ENCODE measurements at regions not wholly inside any gene's neighbourhood (a gene's known extent, or its start where the extent isn't known, plus 50 kb on each side); places are given as distances from the start of the nearest gene placed in this dataset.
"Not testable (repeated sequence)": the region's sequence is repeated elsewhere in the genome, so short reads cannot be mapped to it uniquely, and the experiment has no call there.

DNA sequence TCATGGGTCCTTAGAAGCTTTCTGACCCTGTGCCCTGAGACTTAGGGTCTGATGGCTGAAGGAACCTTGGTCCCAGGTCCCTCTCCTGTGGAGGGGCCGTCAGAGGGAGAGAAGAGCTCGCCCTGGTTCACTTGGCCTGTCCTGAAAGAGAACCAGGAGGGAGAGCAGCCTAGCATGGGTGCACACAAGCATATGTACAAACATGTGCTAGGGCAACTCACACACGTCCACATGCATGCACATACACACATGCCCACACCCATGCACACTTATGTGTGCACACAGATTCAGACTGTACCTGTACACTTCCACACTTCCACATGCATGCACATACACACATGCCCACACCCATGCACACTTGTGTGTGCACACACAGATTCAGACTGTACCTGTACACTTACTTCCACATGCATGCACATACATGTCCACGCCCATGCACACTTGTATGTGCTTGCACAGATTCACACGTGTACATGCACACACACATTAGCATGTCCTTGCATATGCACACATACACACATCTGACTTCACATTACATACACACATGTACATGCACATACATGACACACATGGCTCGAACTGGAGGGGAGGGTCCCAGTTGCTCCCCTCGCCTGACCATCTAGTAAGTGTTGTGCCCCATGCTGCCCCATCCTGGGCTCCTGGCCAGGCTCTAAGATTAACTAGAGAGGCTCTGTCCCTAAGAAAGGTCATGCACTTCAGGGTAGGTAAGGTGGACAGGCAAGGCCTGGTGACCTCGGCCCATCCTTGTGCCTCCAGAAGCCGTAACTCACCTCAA, 122.0 kb downstream of the METRNL start:
- Histone ChIP-seq H3K36me3 (no peaks in the 10 kb centered on the region), H3K4me1 (peaks cover 54% of the 10 kb centered on the region), H3K27me3 (ENCODE audit: low read depth) (no peaks in the 10 kb centered on the region), H3K9me3 (no peaks in the 10 kb centered on the region), H3K27ac (peak overlapping the region; percentile 91), H3K4me3 (no peak overlapping the region)
- intact Hi-C loops (cut with DNase I): no loop called here
- TF ChIP-seq, protein P1, sequence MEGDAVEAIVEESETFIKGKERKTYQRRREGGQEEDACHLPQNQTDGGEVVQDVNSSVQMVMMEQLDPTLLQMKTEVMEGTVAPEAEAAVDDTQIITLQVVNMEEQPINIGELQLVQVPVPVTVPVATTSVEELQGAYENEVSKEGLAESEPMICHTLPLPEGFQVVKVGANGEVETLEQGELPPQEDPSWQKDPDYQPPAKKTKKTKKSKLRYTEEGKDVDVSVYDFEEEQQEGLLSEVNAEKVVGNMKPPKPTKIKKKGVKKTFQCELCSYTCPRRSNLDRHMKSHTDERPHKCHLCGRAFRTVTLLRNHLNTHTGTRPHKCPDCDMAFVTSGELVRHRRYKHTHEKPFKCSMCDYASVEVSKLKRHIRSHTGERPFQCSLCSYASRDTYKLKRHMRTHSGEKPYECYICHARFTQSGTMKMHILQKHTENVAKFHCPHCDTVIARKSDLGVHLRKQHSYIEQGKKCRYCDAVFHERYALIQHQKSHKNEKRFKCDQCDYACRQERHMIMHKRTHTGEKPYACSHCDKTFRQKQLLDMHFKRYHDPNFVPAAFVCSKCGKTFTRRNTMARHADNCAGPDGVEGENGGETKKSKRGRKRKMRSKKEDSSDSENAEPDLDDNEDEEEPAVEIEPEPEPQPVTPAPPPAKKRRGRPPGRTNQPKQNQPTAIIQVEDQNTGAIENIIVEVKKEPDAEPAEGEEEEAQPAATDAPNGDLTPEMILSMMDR (IDR thresholded peaks at IDR 0.05): no peak
- ATAC-seq: no peak
- peak; percentile 24 for DNase-seq

DNA sequence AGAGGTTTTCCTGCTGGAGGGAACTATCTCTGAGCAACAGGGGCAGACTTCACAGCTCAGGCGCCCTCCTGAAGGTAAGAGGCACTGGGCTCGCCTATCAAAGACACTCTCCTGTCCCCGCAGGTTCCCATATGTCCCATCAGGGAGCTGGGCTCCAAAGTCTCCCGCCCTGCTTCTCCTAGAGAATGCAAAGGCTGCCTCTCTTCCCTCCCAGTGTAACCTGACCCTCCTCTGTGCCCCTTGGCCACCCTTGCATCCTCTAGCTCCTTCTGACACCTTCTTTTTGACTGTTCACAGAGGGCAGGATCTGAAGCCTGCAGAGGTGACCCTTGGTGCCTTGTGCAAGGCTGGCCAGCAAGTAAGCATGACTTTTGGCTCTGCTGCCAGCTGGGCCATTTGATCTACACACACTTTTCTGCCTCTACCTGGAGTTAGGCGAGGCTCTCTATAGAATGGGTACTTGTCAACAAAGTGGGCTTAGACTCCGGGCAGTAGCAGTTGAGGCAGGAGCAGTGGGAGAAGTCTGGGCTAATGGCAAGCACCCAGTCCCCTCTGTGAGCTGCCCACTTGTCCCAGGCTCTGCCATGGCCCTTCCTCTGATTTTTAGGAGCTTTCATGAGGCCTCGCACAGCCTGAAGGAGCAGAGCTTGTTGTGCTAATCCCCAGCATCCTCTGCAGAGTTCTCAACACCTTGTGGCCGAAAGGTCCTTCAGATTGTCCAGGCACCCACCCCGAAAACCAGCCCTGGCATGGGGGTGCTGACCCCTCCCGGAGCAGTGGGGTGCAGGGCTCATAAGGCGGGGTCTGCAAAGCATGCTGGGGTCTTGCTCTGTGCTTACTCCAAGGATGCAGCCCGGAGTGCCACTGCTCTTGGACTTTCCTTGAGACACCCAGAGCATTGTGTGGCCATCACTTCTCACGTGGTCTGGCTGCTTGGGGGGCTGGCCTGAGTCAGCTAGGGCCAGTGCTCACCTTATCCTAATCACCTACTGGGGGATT, 122.9 kb downstream of the METRNL start:
- H3K27me3 ChIP-seq (ENCODE audit: low read depth): no peaks in the 10 kb centered on the region
- DNase-seq: peak; percentile 39
- TF ChIP-seq, protein P1 (IDR thresholded peaks at IDR 0.05): no peak
- peaks cover 50% of the 10 kb centered on the region for H3K4me1 ChIP-seq
- intact Hi-C loops (cut with DNase I): no loop called here
- no peak overlapping the region for H3K4me3 ChIP-seq
- H3K9me3 ChIP-seq: no peaks in the 10 kb centered on the region
- no peaks in the 10 kb centered on the region for H3K36me3 ChIP-seq
- peak overlapping the region; percentile 71 for H3K27ac ChIP-seq
- ATAC-seq: no peak

GRCh38 chr17:83203073-83203471, 123.7 kb downstream of the METRNL start:
- peak overlapping the region; percentile 71 for H3K27ac ChIP-seq

GRCh38 chr17:83203472-83204221, 124.2 kb downstream of the METRNL start:
- TF ChIP-seq, protein P1 (IDR thresholded peaks at IDR 0.05): no peak
- no peak for ATAC-seq

More at GRCh38 chr17:83203073-83203471, 123.7 kb downstream of the METRNL start:
- H3K4me1 ChIP-seq: peaks cover 50% of the 10 kb centered on the region
- no peaks in the 10 kb centered on the region for H3K27me3 ChIP-seq (ENCODE audit: low read depth)
- intact Hi-C loops (cut with DNase I): no loop called here
- no peaks in the 10 kb centered on the region for H3K36me3 ChIP-seq
- H3K4me3 ChIP-seq: no peak overlapping the region
- H3K9me3 ChIP-seq: no peaks in the 10 kb centered on the region
- TF ChIP-seq, protein P1 (IDR thresholded peaks at IDR 0.05): no peak
- DNase-seq (peak; percentile 82), ATAC-seq (peak; percentile 60 to 62)

GRCh38 chr17:83204230-83204725, 124.9 kb downstream of the METRNL start:
- DNase-seq (peak; percentile 10), ATAC-seq (no peak)
- no peaks in the 10 kb centered on the region for H3K27me3 ChIP-seq (ENCODE audit: low read depth)
- intact Hi-C loops (cut with DNase I): no loop called here
- no peaks in the 10 kb centered on the region for H3K9me3 ChIP-seq
- H3K36me3 ChIP-seq: no peaks in the 10 kb centered on the region
- TF ChIP-seq, protein P1 (IDR thresholded peaks at IDR 0.05): no peak
- H3K27ac ChIP-seq: peak overlapping the region; percentile 71
- H3K4me3 ChIP-seq: no peak overlapping the region
- H3K4me1 ChIP-seq: peaks cover 40% of the 10 kb centered on the region

More at GRCh38 chr17:83203472-83204221, 124.2 kb downstream of the METRNL start:
- peak; percentile 48 for DNase-seq
- intact Hi-C loops (cut with DNase I): no loop called here
- H3K9me3 ChIP-seq: no peaks in the 10 kb centered on the region
- no peaks in the 10 kb centered on the region for H3K27me3 ChIP-seq (ENCODE audit: low read depth)
- no peak overlapping the region for H3K4me3 ChIP-seq
- H3K27ac ChIP-seq: peak overlapping the region; percentile 71
- H3K4me1 ChIP-seq: peaks cover 46% of the 10 kb centered on the region
- H3K36me3 ChIP-seq: no peaks in the 10 kb centered on the region

- H3K9me3 ChIP-seq; H3K27me3 ChIP-seq (ENCODE audit: low read depth); H3K27ac ChIP-seq; H3K4me3 ChIP-seq; H3K36me3 ChIP-seq; intact Hi-C loops (cut with DNase I); ATAC-seq: not testable (repeated sequence)
- peaks cover 37% of the 10 kb centered on the region for H3K4me1 ChIP-seq
- peak; percentile 39 for DNase-seq
Observed at GRCh38 chr17:83204736-83205386, 125.5 kb downstream of the METRNL start.
